Activated naive CD4-positive, alpha-beta T cell treated with anti-CD3 and anti-CD28 coated beads for 36 hours (primary cell): ENCODE measurements at regions not wholly inside any gene's neighbourhood (a gene's known extent, or its start where the extent isn't known, plus 50 kb on each side); places are given as distances from the start of the nearest gene placed in this dataset.

ENCODE experiments used
- CTCF ChIA-PET: fragments of 350-600 bp; sonication (Branson Sonifier 250); formaldehyde crosslinking; loops from one replicate; lab custom pipeline; 2021; ENCODE audit warnings: antibody characterized with exemption; lab: Charles Lee
- DNase-seq: peaks from one replicate; pipeline ENCODE4 v3.0.0-alpha.2; 2020
- H3K27ac Mint-ChIP-seq: one replicate; pipeline ENCODE4 v1.8.0; 2021; ENCODE audit warnings: mild to moderate bottlenecking, mixed read lengths
- H3K27me3 Mint-ChIP-seq: one replicate; pipeline ENCODE4 v1.8.0; 2021; ENCODE audit warnings: low read depth, mixed read lengths
- H3K36me3 Mint-ChIP-seq: one replicate; pipeline ENCODE4 v1.8.0; 2021; ENCODE audit warnings: low read depth, mixed read lengths
- H3K4me1 Mint-ChIP-seq: one replicate; pipeline ENCODE4 v1.8.0; 2021; ENCODE audit warnings: low read depth, mixed read lengths
- H3K4me3 Mint-ChIP-seq: one replicate; pipeline ENCODE4 v1.8.0; 2021; ENCODE audit warnings: mild to moderate bottlenecking, moderate library complexity, mixed read lengths
- H3K9me3 Mint-ChIP-seq: one replicate; pipeline ENCODE4 v1.8.0; 2021; ENCODE audit warnings: mixed read lengths
- intact Hi-C: fragments of 100-400 bp; cut with micrococcal nuclease; formaldehyde crosslinking; loops from one replicate; pipeline ENCODE4 v1.15.1; 2023

GRCh38 chr20:37593710-37594109 is 66.0 kb upstream of the BLCAP start:
- CTCF ChIA-PET = no interaction called here
- Mint-ChIP-seq H3K4me1 (no peaks in the 10 kb centered on the region), H3K27ac (no peak overlapping the region), H3K9me3 (no peaks in the 10 kb centered on the region), H3K36me3 (no peaks in the 10 kb centered on the region), H3K27me3 (peaks cover 12% of the 10 kb centered on the region), H3K4me3 (no peak overlapping the region)
- no peak for DNase-seq
- intact Hi-C loops = no loop called here

- DNase-seq = no peak
- Mint-ChIP-seq H3K27me3 (peaks cover 12% of the 10 kb centered on the region), H3K4me3 (no peak overlapping the region)
Measured at GRCh38 chr20:37590938-37591490, 63.3 kb upstream of the BLCAP start.

DNA sequence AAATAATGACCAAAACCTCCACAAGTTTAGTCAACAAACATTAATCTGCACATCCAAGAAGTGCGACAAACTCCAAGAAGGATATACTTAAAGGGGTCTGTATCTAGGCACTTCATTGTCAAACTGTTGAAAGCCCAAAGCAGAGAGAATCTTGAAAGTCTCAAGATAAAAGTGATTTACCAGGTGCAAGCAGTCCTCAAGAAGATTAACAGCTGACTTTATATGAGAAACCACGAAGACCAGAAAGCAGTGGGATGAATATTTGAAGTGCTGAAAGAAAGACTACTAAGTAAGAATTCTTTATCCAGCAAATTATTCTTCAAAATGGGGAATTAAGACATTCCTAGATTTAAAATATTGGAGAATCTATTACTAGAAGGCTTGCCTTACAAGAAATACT is 58.4 kb upstream of the BLCAP start:
- CTCF ChIA-PET = interaction anchor here (1.0 kb wide), 1 partner anchor 30 kb away, joined by 3 read pairs; no protein-coding TSS in a partner anchor
- Mint-ChIP-seq H3K9me3 (peaks cover 7% of the 10 kb centered on the region), H3K4me1 (no peaks in the 10 kb centered on the region), H3K27ac (no peak overlapping the region), H3K36me3 (no peaks in the 10 kb centered on the region), H3K4me3 (no peak overlapping the region), H3K27me3 (peaks cover 25% of the 10 kb centered on the region)
- DNase-seq = no peak
- intact Hi-C loops = no loop called here

More at GRCh38 chr20:37590938-37591490, 63.3 kb upstream of the BLCAP start:
- CTCF ChIA-PET = no interaction called here
- H3K9me3 Mint-ChIP-seq = peaks cover 2% of the 10 kb centered on the region
- no peaks in the 10 kb centered on the region for H3K4me1 Mint-ChIP-seq
- no peak overlapping the region for H3K27ac Mint-ChIP-seq
- intact Hi-C loops = no loop called here
- H3K36me3 Mint-ChIP-seq = no peaks in the 10 kb centered on the region

- H3K4me1 Mint-ChIP-seq = no peaks in the 10 kb centered on the region
- CTCF ChIA-PET = no interaction called here
- DNase-seq = no peak
- H3K4me3 Mint-ChIP-seq = no peak overlapping the region
- peaks cover 31% of the 10 kb centered on the region for H3K27me3 Mint-ChIP-seq
- intact Hi-C loops = no loop called here
- H3K36me3 Mint-ChIP-seq = no peaks in the 10 kb centered on the region
- peaks cover 7% of the 10 kb centered on the region for H3K9me3 Mint-ChIP-seq
- no peak overlapping the region for H3K27ac Mint-ChIP-seq
Measured at GRCh38 chr20:37584238-37584807, 56.6 kb upstream of the BLCAP start.

DNA sequence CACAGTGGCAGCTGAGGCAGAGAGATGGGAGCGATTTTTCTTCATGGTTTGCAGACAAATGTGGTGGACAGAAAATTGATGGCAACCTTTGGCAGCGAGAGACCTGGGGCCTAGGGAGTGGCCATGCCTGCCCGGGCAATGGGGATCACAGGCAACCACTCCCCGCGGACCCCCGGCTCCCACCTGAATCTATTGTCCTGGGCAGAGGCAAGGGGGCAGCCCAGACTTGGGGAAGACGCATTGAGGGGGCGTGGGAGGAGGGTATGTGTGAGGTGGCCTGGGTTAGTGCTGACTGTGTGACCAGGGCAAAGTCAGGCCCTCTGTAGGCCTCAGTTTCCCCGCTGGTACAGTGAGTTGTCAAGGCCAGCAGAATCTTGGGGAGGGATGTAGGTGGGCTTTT is 53.6 kb upstream of the BLCAP start:
- H3K36me3 Mint-ChIP-seq = no peaks in the 10 kb centered on the region
- intact Hi-C loops = no loop called here
- no peak for DNase-seq
- H3K27ac Mint-ChIP-seq = no peak overlapping the region
- CTCF ChIA-PET = interaction anchor here (0.7 kb wide), 1 partner anchor 640 kb away, joined by 3 read pairs; no protein-coding TSS in a partner anchor
- H3K4me3 Mint-ChIP-seq = no peak overlapping the region
- H3K27me3 Mint-ChIP-seq = peaks cover 30% of the 10 kb centered on the region
- H3K9me3 Mint-ChIP-seq = peaks cover 5% of the 10 kb centered on the region
- no peaks in the 10 kb centered on the region for H3K4me1 Mint-ChIP-seq

DNA sequence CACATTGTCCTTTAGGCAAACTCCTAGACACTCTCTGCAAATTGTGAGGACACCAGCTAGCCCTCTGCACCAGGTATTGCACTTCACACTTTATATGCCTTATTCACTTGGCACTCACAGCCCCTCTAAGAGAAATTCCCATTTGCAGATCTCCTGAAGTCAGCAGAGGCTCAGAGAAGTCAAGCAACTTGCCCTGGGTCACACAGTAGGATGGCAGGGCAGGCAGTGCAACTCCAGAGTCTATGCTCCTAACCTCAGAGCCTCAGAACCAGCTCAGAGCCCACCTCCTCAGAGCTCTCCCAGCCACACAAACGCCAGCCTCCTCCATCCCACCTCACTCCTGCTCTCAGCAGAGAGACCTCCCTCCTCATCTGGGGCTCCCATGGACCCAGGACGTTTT is 52.4 kb upstream of the BLCAP start:
- Mint-ChIP-seq H3K4me3 (no peak overlapping the region), H3K27ac (no peak overlapping the region), H3K4me1 (no peaks in the 10 kb centered on the region), H3K9me3 (no peaks in the 10 kb centered on the region), H3K27me3 (peaks cover 23% of the 10 kb centered on the region), H3K36me3 (no peaks in the 10 kb centered on the region)
- CTCF ChIA-PET = no interaction called here
- DNase-seq = no peak
- intact Hi-C loops = no loop called here

DNA sequence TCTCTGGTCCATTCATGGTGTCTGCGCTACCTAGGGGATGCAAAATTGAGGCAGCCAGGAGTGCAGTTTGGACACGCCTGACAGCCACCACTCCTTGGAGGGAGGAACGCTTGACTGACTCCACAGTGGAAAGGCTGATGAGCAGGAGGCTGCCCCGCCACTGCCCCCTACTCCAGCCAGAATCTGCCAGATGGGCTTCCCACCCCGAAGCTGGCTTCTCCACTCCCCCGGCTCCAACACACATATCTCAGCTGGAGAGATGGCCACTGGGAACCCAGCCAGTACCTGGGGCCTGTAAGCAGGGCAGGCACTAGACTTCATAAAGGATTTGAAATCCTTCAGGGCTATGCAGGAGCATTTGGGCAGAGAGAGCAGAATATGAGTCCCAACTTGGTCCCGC is 51.4 kb upstream of the BLCAP start:
- no peaks in the 10 kb centered on the region for H3K9me3 Mint-ChIP-seq
- CTCF ChIA-PET = no interaction called here
- H3K4me1 Mint-ChIP-seq = no peaks in the 10 kb centered on the region
- intact Hi-C loops = no loop called here
- H3K36me3 Mint-ChIP-seq = no peaks in the 10 kb centered on the region
- peaks cover 14% of the 10 kb centered on the region for H3K27me3 Mint-ChIP-seq
- no peak overlapping the region for H3K4me3 Mint-ChIP-seq
- no peak for DNase-seq
- no peak overlapping the region for H3K27ac Mint-ChIP-seq

DNA sequence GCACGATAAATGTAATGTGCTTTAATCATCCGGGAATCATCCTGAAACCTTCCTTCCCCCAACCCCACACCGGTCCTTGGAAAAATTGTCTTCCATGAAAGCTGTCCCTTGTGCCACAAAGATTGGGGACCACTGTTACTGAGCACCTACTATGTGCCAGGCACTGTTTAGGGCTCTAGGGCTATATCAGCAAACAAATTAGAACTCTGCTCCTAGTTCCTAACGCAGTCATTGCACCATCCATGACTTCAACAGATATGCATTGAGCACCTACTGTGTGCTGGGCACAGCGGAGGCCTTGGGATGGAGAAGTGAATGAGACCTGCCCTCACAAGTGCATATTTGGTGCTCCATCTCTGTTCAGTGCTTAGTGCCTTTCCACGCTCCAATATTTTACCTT is 50.3 kb upstream of the BLCAP start:
- peaks cover 21% of the 10 kb centered on the region for H3K27me3 Mint-ChIP-seq
- CTCF ChIA-PET = no interaction called here
- intact Hi-C loops = no loop called here
- no peaks in the 10 kb centered on the region for H3K9me3 Mint-ChIP-seq
- no peak overlapping the region for H3K27ac Mint-ChIP-seq
- no peaks in the 10 kb centered on the region for H3K36me3 Mint-ChIP-seq
- no peak overlapping the region for H3K4me3 Mint-ChIP-seq
- no peak for DNase-seq
- H3K4me1 Mint-ChIP-seq = no peaks in the 10 kb centered on the region
